ENCODE measurements at regions not wholly inside any gene's neighbourhood (a gene's known extent, or its start where the extent isn't known, plus 50 kb on each side); places are given as distances from the start of the nearest gene placed in this dataset.

DNA sequence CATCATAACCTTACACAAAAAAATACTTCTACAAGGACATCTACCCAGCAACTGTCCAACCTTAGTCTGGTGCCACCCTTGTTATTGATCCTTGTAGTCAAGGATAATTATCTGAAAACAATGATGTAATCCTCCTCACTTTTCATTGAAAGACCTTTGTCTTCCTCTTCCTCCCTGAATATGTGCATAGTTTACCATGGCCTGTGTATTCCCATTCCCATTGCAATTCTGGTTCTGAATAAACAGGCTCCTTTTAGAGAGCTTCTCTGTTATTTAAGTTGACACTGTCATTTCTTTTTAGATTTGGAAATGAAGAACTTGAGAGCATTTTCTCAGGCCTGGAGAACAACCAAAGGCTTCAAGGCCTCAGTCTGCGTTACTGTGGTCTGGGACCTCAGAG, 53.3 kb upstream of the RNF7 start:
- TF ChIP-seq ZNF24 (IDR thresholded peaks at IDR 0.05) (no peak), TAF1 (IDR thresholded peaks at IDR 0.05; ENCODE audit: control insufficient read depth, extremely low read depth, insufficient read depth, low read length, severe bottlenecking) (no peak), MAZ (CRISPR knock-in tag; conservative IDR thresholded peaks at IDR 0.05 in 1 of 2, IDR thresholded peaks at IDR 0.05 in 1 of 2) (no peak), POLR2B (IDR thresholded peaks at IDR 0.05; ENCODE audit: low read depth, partially characterized antibody) (no peak), JUNB (CRISPR knock-in tag; conservative IDR thresholded peaks at IDR 0.05) (no peak), NFIC (IDR thresholded peaks at IDR 0.05) (no peak), BACH1 (tag; IDR thresholded peaks at IDR 0.05) (no peak)
- TF ChIP-seq, protein P1, sequence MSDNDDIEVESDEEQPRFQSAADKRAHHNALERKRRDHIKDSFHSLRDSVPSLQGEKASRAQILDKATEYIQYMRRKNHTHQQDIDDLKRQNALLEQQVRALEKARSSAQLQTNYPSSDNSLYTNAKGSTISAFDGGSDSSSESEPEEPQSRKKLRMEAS (CRISPR knock-in tag; IDR thresholded peaks at IDR 0.05): no peak
- TF ChIP-seq, protein P2, sequence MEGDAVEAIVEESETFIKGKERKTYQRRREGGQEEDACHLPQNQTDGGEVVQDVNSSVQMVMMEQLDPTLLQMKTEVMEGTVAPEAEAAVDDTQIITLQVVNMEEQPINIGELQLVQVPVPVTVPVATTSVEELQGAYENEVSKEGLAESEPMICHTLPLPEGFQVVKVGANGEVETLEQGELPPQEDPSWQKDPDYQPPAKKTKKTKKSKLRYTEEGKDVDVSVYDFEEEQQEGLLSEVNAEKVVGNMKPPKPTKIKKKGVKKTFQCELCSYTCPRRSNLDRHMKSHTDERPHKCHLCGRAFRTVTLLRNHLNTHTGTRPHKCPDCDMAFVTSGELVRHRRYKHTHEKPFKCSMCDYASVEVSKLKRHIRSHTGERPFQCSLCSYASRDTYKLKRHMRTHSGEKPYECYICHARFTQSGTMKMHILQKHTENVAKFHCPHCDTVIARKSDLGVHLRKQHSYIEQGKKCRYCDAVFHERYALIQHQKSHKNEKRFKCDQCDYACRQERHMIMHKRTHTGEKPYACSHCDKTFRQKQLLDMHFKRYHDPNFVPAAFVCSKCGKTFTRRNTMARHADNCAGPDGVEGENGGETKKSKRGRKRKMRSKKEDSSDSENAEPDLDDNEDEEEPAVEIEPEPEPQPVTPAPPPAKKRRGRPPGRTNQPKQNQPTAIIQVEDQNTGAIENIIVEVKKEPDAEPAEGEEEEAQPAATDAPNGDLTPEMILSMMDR (IDR thresholded peaks at IDR 0.05 in 2 of 3, conservative IDR thresholded peaks at IDR 0.05 in 1 of 3; ENCODE audit: insufficient read depth in 2 of 3, low read depth in 1 of 3, low read length in 3 of 3): no peak
- TF ChIP-seq, protein P3, sequence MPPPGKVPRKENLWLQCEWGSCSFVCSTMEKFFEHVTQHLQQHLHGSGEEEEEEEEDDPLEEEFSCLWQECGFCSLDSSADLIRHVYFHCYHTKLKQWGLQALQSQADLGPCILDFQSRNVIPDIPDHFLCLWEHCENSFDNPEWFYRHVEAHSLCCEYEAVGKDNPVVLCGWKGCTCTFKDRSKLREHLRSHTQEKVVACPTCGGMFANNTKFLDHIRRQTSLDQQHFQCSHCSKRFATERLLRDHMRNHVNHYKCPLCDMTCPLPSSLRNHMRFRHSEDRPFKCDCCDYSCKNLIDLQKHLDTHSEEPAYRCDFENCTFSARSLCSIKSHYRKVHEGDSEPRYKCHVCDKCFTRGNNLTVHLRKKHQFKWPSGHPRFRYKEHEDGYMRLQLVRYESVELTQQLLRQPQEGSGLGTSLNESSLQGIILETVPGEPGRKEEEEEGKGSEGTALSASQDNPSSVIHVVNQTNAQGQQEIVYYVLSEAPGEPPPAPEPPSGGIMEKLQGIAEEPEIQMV (tag; conservative IDR thresholded peaks at IDR 0.05; ENCODE audit: low read depth): no peak
- TF ChIP-seq, protein P4, sequence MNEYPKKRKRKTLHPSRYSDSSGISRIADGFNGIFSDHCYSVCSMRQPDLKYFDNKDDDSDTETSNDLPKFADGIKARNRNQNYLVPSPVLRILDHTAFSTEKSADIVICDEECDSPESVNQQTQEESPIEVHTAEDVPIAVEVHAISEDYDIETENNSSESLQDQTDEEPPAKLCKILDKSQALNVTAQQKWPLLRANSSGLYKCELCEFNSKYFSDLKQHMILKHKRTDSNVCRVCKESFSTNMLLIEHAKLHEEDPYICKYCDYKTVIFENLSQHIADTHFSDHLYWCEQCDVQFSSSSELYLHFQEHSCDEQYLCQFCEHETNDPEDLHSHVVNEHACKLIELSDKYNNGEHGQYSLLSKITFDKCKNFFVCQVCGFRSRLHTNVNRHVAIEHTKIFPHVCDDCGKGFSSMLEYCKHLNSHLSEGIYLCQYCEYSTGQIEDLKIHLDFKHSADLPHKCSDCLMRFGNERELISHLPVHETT (CRISPR knock-in tag; conservative IDR thresholded peaks at IDR 0.05 in 1 of 2, IDR thresholded peaks at IDR 0.05 in 1 of 2): no peak
- TF ChIP-seq, protein P5, sequence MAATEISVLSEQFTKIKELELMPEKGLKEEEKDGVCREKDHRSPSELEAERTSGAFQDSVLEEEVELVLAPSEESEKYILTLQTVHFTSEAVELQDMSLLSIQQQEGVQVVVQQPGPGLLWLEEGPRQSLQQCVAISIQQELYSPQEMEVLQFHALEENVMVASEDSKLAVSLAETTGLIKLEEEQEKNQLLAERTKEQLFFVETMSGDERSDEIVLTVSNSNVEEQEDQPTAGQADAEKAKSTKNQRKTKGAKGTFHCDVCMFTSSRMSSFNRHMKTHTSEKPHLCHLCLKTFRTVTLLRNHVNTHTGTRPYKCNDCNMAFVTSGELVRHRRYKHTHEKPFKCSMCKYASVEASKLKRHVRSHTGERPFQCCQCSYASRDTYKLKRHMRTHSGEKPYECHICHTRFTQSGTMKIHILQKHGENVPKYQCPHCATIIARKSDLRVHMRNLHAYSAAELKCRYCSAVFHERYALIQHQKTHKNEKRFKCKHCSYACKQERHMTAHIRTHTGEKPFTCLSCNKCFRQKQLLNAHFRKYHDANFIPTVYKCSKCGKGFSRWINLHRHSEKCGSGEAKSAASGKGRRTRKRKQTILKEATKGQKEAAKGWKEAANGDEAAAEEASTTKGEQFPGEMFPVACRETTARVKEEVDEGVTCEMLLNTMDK (IDR thresholded peaks at IDR 0.05; ENCODE audit: borderline replicate concordance, insufficient read depth, low read depth, low read length, poor library complexity, severe bottlenecking): no peak
- TF ChIP-seq, protein P6, sequence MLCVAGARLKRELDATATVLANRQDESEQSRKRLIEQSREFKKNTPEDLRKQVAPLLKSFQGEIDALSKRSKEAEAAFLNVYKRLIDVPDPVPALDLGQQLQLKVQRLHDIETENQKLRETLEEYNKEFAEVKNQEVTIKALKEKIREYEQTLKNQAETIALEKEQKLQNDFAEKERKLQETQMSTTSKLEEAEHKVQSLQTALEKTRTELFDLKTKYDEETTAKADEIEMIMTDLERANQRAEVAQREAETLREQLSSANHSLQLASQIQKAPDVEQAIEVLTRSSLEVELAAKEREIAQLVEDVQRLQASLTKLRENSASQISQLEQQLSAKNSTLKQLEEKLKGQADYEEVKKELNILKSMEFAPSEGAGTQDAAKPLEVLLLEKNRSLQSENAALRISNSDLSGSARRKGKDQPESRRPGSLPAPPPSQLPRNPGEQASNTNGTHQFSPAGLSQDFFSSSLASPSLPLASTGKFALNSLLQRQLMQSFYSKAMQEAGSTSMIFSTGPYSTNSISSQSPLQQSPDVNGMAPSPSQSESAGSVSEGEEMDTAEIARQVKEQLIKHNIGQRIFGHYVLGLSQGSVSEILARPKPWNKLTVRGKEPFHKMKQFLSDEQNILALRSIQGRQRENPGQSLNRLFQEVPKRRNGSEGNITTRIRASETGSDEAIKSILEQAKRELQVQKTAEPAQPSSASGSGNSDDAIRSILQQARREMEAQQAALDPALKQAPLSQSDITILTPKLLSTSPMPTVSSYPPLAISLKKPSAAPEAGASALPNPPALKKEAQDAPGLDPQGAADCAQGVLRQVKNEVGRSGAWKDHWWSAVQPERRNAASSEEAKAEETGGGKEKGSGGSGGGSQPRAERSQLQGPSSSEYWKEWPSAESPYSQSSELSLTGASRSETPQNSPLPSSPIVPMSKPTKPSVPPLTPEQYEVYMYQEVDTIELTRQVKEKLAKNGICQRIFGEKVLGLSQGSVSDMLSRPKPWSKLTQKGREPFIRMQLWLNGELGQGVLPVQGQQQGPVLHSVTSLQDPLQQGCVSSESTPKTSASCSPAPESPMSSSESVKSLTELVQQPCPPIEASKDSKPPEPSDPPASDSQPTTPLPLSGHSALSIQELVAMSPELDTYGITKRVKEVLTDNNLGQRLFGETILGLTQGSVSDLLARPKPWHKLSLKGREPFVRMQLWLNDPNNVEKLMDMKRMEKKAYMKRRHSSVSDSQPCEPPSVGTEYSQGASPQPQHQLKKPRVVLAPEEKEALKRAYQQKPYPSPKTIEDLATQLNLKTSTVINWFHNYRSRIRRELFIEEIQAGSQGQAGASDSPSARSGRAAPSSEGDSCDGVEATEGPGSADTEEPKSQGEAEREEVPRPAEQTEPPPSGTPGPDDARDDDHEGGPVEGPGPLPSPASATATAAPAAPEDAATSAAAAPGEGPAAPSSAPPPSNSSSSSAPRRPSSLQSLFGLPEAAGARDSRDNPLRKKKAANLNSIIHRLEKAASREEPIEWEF (CRISPR knock-in tag; IDR thresholded peaks at IDR 0.05): no peak
